ENCODE measurements at regions not wholly inside any gene's neighbourhood (a gene's known extent, or its start where the extent isn't known, plus 50 kb on each side); places are given as distances from the start of the nearest gene placed in this dataset.

- no peak for TF ChIP-seq ZBTB40 (IDR thresholded peaks at IDR 0.05)
- TF ChIP-seq ZBTB40 (CRISPR knock-in tag; IDR thresholded peaks at IDR 0.05): no peak
- no peak for TF ChIP-seq SMARCA5 (IDR thresholded peaks at IDR 0.05)
- no peak for TF ChIP-seq ELK3 (CRISPR knock-in tag; IDR thresholded peaks at IDR 0.05)
- no peak for TF ChIP-seq MLLT1 (IDR thresholded peaks at IDR 0.05)
- TF ChIP-seq ZNF311 (CRISPR knock-in tag; IDR thresholded peaks at IDR 0.05): no peak
- TF ChIP-seq CEBPB (tag; IDR thresholded peaks at IDR 0.05): peak; percentile 90
- no peak for TF ChIP-seq GTF3C2 (IDR thresholded peaks at IDR 0.05; ENCODE audit: borderline replicate concordance, extremely low read depth, insufficient read length)
- TF ChIP-seq POLR2H (tag; IDR thresholded peaks at IDR 0.05; ENCODE audit: low read depth): peak; percentile 96
- 0 out of 2 replicates have a peak, but pooled peaks have one; percentile 16 for TF ChIP-seq JUND (IDR thresholded peaks at IDR 0.05; ENCODE audit: borderline replicate concordance, low read depth, low read length)
- TF ChIP-seq JUND (tag; IDR thresholded peaks at IDR 0.05; ENCODE audit: borderline replicate concordance, low read depth, low read length): no peak; the same call in 2 of the 3 replicates
- TF ChIP-seq SMAD3 (CRISPR knock-in tag; conservative IDR thresholded peaks at IDR 0.05): no peak
Measured at GRCh38 chr10:110378533-110379108, 73.9 kb upstream of the SMNDC1 start (continued).

Data from K562 (cell line).